Stimulated activated CD4-positive, alpha-beta T cell treated with anti-CD3 and anti-CD28 coated beads, Interleukin-12 subunit alpha, Interleukin-12 subunit beta, amount 100 ng/mL, for 48 hours (primary cell): ENCODE measurements at regions not wholly inside any gene's neighbourhood (a gene's known extent, or its start where the extent isn't known, plus 50 kb on each side); places are given as distances from the start of the nearest gene placed in this dataset.
A peak's percentile ranks its signal among the peaks of the same experiment; 100 is the strongest.

Experiments
- DNase-seq, 3 donors: peaks; one replicate each; pipeline ENCODE4 v3.0.0-alpha.2; 2020; ENCODE audit warnings: low read depth in 2 of 3, low spot score in 1 of 3

DNA sequence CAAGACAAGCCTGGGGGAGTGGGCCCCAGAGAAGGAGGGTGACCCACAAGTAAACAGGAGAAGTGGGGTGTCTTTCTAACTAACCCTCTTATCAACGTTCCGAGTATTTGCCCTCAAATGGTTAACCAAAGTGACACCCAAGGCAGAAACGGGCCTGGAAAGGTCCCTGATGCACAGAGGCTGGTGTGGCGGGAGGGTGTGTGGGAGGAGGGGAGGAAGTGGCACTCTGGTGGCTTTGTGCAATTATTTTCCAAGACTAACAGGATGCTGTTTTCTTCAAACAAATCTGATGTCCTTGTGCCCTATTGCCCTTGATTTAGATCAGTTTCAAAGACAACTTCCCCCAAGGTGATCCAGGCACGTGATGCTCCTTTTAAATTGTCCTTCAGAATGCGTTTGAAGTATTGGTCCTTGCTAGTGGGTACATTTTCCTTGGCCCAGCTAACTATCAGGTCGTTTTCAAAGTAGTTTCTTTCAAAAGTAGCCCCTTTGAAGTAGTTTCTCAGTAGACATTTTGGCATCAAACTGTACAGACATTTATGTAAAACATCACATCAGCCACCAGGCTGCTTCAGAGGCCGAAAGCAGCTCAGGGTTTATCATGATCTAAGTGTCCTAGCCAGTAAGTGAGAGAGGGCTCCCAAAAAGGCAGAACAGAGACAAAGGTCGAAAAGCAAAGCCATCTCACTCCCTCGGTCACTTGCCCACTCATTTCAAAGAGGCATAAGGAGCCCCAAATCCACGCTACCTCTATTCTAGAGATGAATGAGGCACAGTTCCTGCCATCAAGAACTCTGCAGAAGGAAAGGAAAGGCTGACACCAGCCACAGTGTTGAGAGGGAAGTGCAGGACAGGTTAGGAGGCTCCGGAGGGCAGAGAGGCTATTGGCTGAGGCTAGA is 371.1 kb upstream of the ID2 start:
- DNase-seq = peak; percentile 32 to 54 (median 39)

- DNase-seq = no peak
These were observed 369.6 kb upstream of the ID2 start for GRCh38 chr2:8312221-8312620.

DNA sequence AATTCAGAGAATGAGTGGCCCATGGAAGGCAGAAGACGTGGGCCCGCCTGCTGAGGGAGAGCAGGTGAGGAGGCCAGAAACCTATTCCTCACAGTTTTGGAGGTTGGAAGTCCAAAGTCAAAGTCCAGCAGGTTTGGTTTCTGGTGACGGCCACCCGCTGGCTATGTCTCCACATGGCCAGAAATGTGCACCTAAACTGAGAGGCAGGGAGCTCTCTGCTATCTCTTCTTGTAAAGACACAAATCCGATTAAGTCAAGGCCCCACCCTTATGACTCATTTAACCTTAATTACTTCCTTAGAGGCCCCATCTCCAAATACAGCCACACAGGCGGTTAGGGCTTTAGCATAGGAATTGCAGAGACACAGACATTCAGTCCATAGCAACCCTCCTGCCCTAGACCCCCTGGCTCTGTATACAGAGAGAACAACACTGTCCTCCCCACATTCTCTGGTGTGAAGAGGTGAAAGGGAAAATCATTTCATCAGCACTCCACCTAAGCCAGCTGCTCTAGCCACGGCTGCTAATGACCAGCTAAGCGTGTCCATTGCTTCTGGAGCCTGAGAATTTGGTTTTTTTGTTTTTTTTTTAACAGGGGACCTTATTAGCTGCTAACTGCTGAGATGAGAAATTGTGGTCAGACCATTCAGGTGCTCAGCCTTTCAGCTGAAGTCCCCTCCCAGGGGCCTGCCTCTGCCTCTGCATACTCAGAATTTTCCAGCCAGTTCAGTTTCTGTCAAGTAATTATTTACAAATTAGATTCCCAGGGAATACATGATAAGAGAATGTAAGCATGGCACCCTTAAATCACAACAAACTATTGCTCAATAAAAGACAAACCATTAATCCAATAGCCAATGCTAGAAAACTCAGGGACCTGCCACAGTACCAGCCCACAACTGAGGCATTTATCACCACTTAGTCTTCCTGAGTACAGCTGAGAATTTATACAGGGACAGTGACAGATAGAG is 368.7 kb upstream of the ID2 start:
- DNase-seq = no peak

- no peak for DNase-seq
These were observed 367.8 kb upstream of the ID2 start for GRCh38 chr2:8314063-8314462.

DNA sequence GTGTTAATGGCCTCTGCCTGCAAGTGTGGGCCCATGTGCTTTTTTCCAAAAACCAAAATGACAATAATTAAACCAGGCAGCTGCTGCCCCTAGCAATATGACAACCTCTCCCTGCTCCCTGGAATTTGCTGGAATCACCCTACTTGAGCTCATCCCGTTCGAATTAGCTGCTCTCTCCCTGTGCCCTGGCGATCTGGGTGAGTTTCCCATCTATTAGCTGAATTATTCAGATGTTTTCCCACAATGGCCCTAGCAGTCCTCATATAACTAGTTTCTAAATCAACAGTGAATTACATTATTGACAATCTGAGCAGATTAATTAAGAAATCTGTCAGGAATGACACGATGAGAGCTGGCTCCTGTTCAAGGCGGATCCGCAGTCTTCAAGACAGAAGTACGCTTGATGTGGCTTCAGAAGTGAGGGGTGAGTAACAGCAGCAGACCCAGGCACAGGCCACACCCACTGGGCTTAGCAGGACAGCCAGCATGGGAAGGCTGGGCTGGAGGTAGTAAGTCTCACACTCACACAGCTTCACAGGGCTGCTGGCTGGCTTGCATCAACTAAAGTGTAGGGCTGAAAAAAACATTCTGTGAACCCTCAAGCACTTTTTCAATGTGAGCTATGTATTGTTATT is 366.2 kb upstream of the ID2 start:
- DNase-seq = no peak

GRCh38 chr2:8316356-8316755 is 365.5 kb upstream of the ID2 start:
- no peak for DNase-seq

DNA sequence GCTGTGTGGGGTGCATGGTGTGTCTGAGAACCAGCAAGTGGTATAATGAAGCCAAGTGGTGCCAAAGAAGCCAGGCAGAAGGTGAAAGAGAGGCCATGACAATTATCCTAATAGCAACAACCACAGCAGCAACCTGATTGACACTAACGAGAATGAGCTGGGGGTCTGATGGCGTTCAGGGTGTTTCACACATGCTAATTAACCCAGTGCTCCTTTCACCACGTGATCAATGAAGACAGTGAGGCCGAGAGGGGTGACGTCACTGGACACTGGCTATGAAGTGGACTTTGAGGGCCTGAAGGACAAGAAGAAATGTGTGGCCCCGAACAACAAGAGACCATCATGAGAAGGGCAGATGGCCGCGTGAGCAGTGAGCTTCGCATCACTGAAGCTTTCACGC is 364.4 kb upstream of the ID2 start:
- DNase-seq = no peak

GRCh38 chr2:8319219-8319618 is 362.6 kb upstream of the ID2 start:
- DNase-seq = no peak

GRCh38 chr2:8320311-8321066 is 361.4 kb upstream of the ID2 start:
- no peak for DNase-seq

DNA sequence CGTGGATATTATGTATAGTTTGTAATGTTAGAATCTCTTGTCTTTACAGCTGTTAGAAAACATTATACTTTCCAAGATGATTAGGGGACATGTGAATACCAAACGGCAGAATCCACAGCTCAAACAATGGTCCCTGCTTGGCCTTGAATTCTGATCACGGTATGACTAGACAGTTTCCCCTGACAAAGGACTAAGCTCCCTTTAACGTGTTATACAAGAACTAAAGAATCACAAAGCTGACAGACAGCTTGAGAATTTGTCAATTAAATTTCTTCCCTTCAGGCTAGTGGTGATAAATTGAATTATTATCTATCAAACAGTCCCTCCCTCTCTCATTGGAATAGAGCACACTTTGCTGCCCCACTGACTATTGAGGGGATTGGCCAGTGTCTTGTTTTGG is 359.2 kb upstream of the ID2 start:
- no peak for DNase-seq

DNA sequence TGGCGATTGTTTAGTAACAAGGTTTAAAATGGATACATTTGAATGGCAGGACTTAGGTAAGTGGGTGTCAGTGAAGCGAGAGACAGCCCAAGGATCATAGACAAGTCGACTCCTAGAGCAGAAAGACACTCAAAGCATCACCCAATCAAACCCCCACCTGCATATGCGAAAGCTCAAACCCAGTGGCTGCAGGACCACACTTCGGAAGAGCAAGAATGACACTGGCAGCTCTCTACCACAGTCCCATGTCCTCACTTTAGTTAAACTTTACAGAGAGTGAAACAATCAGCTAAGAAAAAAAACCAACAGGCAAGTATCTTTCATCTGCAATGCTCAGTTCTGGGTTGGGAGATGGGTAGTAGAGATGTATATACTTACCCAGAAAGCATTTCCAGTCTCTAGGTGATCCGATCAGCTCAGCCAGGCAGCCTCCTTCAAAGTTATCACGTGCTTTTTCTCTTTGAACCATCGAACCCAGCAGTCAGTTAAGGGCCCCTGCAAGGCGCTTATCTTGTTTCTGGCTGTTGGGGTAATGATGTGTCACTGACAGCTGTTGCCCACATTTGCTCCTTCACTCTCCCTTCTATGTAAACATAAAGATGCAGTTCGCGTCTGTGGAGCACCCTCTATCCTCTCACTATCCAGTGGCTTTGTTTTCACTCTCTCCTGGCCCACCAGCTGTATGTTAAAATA is 357.5 kb upstream of the ID2 start:
- no peak for DNase-seq

DNA sequence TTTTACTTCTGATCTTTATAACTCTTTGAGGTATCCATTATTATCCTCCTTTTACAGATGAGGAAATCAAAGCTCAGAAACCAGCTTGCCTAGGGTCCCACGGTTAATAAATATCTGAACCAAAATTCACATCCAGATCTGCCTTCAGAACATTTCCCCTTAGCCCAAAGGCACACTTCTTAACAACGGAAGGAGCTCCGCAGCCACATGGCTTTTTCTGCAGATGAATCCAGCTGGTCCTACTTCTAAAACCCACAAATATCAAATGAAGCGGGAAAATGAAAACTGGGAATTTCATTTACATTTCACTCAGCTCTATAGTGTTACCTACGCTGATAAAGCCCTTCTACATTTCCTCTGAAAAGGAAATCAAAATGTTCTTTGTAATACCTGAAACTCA is 357.0 kb upstream of the ID2 start:
- DNase-seq = no peak

GRCh38 chr2:8327371-8328100 is 354.3 kb upstream of the ID2 start:
- DNase-seq = no peak

GRCh38 chr2:8328217-8328616 is 353.6 kb upstream of the ID2 start:
- no peak for DNase-seq

DNA sequence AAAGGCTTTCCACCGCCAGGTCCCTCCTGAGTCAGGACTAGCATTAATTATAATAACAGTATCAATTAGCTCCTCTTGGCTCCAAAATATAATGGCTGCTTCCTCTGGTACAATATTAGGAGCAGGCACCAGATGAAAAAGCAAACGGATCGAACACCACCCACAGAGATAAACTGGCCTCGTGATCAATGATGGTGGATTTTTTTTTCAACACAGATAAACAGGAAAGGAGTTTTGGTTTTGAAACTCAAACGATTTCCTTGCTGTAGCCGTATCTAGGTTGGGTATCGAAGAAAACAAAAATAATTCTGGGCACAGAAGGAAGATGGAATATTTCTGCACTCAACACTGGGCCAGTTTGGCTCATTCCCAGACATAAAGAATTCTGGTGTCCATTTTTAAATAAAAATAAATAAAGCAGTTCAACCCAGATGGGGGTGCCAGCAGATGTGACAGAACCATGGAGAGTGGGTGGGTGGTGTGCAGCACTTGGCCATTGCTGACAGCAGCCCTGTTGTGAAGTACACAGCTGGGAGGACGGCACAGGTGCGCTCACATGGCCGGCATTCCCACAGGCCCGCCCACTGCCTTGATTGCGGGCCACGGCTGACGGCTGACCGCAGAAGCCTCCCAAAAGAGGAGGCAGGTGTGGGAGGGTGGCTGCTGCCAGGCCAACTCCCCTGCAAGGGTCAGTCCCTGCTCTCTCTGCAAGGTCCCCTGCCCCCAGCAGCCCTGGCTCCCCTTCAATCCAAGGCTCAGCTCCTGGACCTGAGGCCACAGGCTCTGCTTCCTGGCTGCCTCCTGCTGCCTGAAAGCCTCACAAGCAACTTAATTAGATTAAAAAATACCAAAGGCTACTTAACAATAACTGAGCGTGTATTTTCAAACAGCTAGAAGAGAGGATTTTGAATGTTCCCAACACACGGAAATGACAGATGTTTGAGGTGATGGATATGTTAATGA is 351.9 kb upstream of the ID2 start:
- DNase-seq = no peak

- DNase-seq = no peak
These were observed 350.8 kb upstream of the ID2 start for GRCh38 chr2:8331068-8331467.

DNA sequence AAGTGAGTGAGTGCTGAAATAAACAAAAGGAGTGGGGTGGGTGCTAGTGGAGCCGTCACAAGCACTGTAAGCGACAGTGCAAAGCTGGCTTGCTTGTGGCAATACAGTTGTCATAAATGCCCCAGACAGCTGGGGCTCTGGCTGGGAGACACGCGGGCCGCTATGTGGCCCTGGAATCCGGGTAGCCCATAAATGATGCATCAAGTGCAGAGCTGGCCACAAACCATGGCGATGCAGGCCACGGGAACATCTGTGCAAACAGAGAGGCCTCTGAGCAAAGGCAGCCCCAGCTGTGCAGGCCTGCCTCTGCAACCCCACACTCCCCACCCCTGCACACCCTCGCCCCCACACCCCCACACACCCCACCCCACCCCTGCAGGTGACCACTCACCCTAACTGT is 349.2 kb upstream of the ID2 start:
- DNase-seq = no peak

DNA sequence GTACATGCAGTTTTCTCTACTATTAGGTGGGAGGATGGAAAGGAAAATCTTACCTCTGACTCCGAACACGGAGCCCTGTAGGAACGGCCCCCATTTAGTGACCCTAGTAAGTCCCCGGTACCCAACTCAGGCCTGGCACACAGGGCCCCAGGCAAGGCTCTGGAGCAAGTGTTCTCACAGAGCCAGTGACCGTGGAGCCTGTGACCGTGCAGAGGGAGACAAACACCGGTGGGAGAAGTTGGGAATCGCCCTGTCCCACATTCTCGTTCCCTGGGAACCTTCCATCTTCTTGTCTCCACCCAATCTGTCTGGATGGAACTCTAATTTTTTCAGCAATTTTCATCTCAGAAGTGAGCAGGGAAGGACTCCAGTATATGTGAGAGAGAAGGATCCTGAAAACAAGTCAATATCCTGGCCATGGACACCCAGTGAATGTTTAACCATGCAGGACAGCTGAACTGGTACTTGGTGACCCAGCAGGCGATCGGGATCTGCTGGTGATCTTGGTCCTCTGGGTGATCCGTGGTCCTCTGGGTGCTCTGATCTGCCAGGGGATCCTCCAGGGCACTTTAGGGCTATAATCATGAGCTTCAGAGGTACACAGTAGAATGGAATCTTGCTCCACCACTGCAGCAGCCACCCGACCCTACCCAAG is 348.6 kb upstream of the ID2 start:
- DNase-seq = no peak
